MCF 10A (cell line): ENCODE measurements at regions not wholly inside any gene's neighbourhood (a gene's known extent, or its start where the extent isn't known, plus 50 kb on each side); places are given as distances from the start of the nearest gene placed in this dataset.

Experiments used
- BruUV-seq: library from RNA; stranded (reverse); fragments of 400-500 nt; replicated peaks from 2 replicates; lab custom pipeline; 2021; lab: Mats Ljungman, UMichigan
- CTCF ChIA-PET: fragments of 300-600 bp; sonication (Branson Sonifier 250); formaldehyde crosslinking; extraction: SDS; loops from one replicate; lab custom pipeline; 2021; ENCODE audit warnings: antibody characterized with exemption, inconsistent platforms; lab: Yijun Ruan, JAX
- POLR2A ChIA-PET: fragments of 300-600, 350-650 bp; sonication (Branson Sonifier 250); formaldehyde crosslinking; extraction: SDS; loops from one replicate; lab custom pipeline; 2020; ENCODE audit warnings: antibody characterized with exemption, inconsistent platforms; lab: Yijun Ruan, JAX
- DNase-seq: peaks from one replicate; pipeline ENCODE4 v3.0.0-alpha.2; 2018; ENCODE audit not compliant: unreplicated experiment
- H3K27ac Mint-ChIP-seq: one replicate; pipeline ENCODE4 v1.8.0; 2022; ENCODE audit warnings: mild to moderate bottlenecking, low read depth, mixed read lengths; ENCODE audit not compliant: unreplicated experiment
- H3K27me3 Mint-ChIP-seq: one replicate; pipeline ENCODE4 v1.8.0; 2022; ENCODE audit warnings: mixed read lengths; ENCODE audit not compliant: insufficient read depth, unreplicated experiment
- H3K36me3 Mint-ChIP-seq: one replicate; pipeline ENCODE4 v1.8.0; 2022; ENCODE audit warnings: mild to moderate bottlenecking, moderate library complexity, mixed read lengths; ENCODE audit not compliant: insufficient read depth, unreplicated experiment
- H3K4me1 Mint-ChIP-seq: one replicate; pipeline ENCODE4 v1.8.0; 2022; ENCODE audit warnings: mixed read lengths; ENCODE audit not compliant: insufficient read depth, unreplicated experiment
- H3K4me3 Mint-ChIP-seq: one replicate; pipeline ENCODE4 v1.8.0; 2022; ENCODE audit warnings: mild to moderate bottlenecking, moderate library complexity, mixed read lengths; ENCODE audit not compliant: unreplicated experiment
- H3K9me3 Mint-ChIP-seq: one replicate; pipeline ENCODE4 v1.8.0; 2022; ENCODE audit warnings: mixed read lengths; ENCODE audit not compliant: unreplicated experiment
- intact Hi-C: fragments of 100-400 bp; cut with micrococcal nuclease; formaldehyde crosslinking; loops from 2 replicates; pipeline ENCODE4 v1.14.1; 2022
- TF ChIP-seq, protein P1 (sequence below): fragments of 200-600 bp; IDR thresholded peaks from one replicate; pipeline ENCODE4 v1.8.0; 2022; ENCODE audit warnings: antibody characterized with exemption, mild to moderate bottlenecking; ENCODE audit not compliant: unreplicated experiment

DNA sequence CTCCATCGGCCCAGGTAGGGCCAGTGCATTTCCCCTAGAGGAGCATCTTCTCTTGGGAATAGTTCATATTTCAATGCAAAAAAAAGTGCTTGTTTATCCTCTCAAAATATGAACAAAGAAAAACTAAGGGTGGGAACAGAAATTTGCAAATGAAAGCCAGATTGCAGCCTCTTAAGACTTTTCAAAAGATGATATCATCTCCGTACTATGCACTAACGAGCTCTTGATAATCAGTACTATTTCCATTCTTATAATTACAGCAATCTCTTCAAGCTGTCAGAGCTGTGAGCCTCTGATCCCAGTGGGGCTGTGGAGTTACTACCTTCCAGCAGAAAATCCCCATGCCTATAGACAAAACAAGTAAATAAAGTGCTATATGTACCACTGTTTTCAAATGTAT lies 77.1 kb downstream of the SOD2 start:
- Mint-ChIP-seq H3K27ac (no peak overlapping the region), H3K36me3 (peaks cover 29% of the 10 kb centered on the region), H3K4me3 (no peak overlapping the region), H3K4me1 (no peaks in the 10 kb centered on the region), H3K9me3 (no peaks in the 10 kb centered on the region), H3K27me3 (no peaks in the 10 kb centered on the region)
- no peak for DNase-seq
- TF ChIP-seq, protein P1, sequence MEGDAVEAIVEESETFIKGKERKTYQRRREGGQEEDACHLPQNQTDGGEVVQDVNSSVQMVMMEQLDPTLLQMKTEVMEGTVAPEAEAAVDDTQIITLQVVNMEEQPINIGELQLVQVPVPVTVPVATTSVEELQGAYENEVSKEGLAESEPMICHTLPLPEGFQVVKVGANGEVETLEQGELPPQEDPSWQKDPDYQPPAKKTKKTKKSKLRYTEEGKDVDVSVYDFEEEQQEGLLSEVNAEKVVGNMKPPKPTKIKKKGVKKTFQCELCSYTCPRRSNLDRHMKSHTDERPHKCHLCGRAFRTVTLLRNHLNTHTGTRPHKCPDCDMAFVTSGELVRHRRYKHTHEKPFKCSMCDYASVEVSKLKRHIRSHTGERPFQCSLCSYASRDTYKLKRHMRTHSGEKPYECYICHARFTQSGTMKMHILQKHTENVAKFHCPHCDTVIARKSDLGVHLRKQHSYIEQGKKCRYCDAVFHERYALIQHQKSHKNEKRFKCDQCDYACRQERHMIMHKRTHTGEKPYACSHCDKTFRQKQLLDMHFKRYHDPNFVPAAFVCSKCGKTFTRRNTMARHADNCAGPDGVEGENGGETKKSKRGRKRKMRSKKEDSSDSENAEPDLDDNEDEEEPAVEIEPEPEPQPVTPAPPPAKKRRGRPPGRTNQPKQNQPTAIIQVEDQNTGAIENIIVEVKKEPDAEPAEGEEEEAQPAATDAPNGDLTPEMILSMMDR: no peak
- BruUV-seq: no TSS peak
- intact Hi-C loops: no loop called here
- ChIA-PET CTCF (interaction anchor here (0.6 to 1.1 kb wide), 2 partner anchors 150 to 364 kb away, joined by 3 read pairs; no protein-coding TSS in a partner anchor), POLR2A (no interaction called here)

DNA sequence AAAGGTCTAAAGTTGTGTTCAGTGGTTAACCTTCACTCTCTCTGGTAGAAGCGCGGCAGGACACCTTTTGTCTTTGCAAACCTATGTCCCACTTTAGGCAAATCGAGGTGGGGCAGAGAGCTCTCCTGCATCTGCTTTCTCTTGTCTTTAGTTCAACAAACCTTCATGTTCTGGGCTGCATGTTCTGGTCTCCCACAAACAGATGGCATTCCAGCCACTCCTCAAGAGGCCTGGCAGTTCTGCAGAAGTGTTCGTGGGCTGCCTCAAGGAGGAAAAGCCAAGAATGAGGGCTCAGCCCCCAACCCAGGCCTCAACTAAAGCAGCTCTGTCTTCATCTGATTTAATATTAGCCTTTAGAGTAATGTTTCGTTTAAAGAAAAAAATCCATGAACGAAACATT lies 82.2 kb downstream of the SOD2 start:
- CTCF ChIA-PET: interaction anchor here (0.6 to 4.5 kb wide), 8 partner anchors 12 to 519 kb away, joined by 3 to 30 read pairs (median 3); no protein-coding TSS in a partner anchor
- BruUV-seq: no TSS peak

DNA sequence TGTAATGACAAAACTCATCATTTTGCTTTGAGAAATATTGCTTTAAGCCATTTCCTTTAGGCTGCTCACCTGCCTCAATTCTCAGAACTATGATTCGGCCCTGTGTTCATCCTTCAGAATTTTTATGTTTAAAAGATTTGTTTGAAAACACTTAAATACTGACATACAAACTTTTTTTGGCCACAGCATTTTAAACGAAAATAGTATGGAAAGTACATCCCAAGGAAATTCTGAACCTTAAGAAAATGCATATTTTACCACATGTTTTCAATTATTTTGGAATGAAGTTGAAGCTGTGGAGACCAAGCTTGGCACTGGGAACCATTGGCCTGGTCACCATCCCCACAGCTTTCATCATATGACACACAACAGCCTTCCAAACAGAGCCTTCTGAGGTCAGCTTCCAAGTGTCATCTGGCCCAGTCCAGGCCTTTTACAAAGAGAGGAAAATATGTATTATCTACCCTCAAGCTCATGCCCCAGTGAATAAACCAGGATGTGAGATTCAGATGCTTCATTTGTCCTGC lies 83.3 kb downstream of the SOD2 start:
- Mint-ChIP-seq H3K9me3 (no peaks in the 10 kb centered on the region), H3K4me1 (no peaks in the 10 kb centered on the region), H3K27ac (no peak overlapping the region), H3K27me3 (no peaks in the 10 kb centered on the region), H3K4me3 (no peak overlapping the region), H3K36me3 (peaks cover 14% of the 10 kb centered on the region)
- intact Hi-C loops: loop anchor here (1.0 kb wide), 2 partner anchors 356 to 435 kb away; no protein-coding TSS in a partner anchor
- DNase-seq: no peak
- TF ChIP-seq, protein P1: no peak
- POLR2A ChIA-PET: interaction anchor here (0.6 kb wide), 1 partner anchor 30 kb away, joined by 3 read pairs; no protein-coding TSS in a partner anchor
- no TSS peak for BruUV-seq
- CTCF ChIA-PET: interaction anchor here (1.8 to 4.5 kb wide), 2 partner anchors 432 to 435 kb away, joined by 3 to 30 read pairs; no protein-coding TSS in a partner anchor

More for the DNA sequence above, 82.2 kb downstream of the SOD2 start:
- POLR2A ChIA-PET: no interaction called here
- TF ChIP-seq, protein P1: no peak
- peaks cover 16% of the 10 kb centered on the region for H3K36me3 Mint-ChIP-seq
- H3K9me3 Mint-ChIP-seq: no peaks in the 10 kb centered on the region
- H3K4me1 Mint-ChIP-seq: no peaks in the 10 kb centered on the region
- DNase-seq: no peak
- H3K27me3 Mint-ChIP-seq: no peaks in the 10 kb centered on the region
- H3K4me3 Mint-ChIP-seq: no peak overlapping the region
- intact Hi-C loops: no loop called here
- no peak overlapping the region for H3K27ac Mint-ChIP-seq

GRCh38 chr6:159608961-159609651 lies 83.9 kb downstream of the SOD2 start:
- POLR2A ChIA-PET: interaction anchor here (0.6 kb wide), 2 partner anchors 29 to 365 kb away, joined by 3 to 4 read pairs; no protein-coding TSS in a partner anchor
- peak; percentile 66 for DNase-seq
- peaks cover 12% of the 10 kb centered on the region for H3K36me3 Mint-ChIP-seq
- BruUV-seq: no TSS peak
- intact Hi-C loops: loop anchor here (1.0 kb wide), 2 partner anchors 356 to 435 kb away; no protein-coding TSS in a partner anchor
- no peaks in the 10 kb centered on the region for H3K27me3 Mint-ChIP-seq
- no peaks in the 10 kb centered on the region for H3K9me3 Mint-ChIP-seq
- H3K4me3 Mint-ChIP-seq: no peak overlapping the region
- CTCF ChIA-PET: interaction anchor here (0.7 to 4.5 kb wide), 10 partner anchors 10 to 460 kb away, joined by 3 to 30 read pairs (median 3); no protein-coding TSS in a partner anchor
- no peaks in the 10 kb centered on the region for H3K4me1 Mint-ChIP-seq
- TF ChIP-seq, protein P1: peak; percentile 92
- H3K27ac Mint-ChIP-seq: no peak overlapping the region
